Prostate gland (tissue), 2 donors: ENCODE measurements at regions not wholly inside any gene's neighbourhood (a gene's known extent, or its start where the extent isn't known, plus 50 kb on each side); places are given as distances from the start of the nearest gene placed in this dataset.

Source experiments
- DNase-seq: peaks from one replicate; pipeline ENCODE4 v3.0.0-alpha.2; 2019; ENCODE audit warnings: low spot score
- H3K27ac ChIP-seq, 2 donors: fragments of 200-600 bp; sonication (generic); 2 replicates each; pipeline ENCODE4 v1.5.1; 2017 to 2019
- H3K27me3 ChIP-seq: fragments of 200-600 bp; sonication (generic); replicated peaks from 2 replicates; pipeline ENCODE4 v1.5.1; 2019; ENCODE audit not compliant: insufficient read depth
- H3K36me3 ChIP-seq, 2 donors: fragments of 200-600 bp; sonication (generic); 1 replicate in 1 of 2; 2 replicates in 1 of 2; pipeline versions ENCODE4 v1.5.1 to v1.8.1; 2017 to 2019
- H3K4me1 ChIP-seq: fragments of 200-600 bp; sonication (generic); replicated peaks from 2 replicates; pipeline ENCODE4 v1.5.1; 2019
- H3K4me3 ChIP-seq, 2 donors: fragments of 200-600 bp; sonication (generic); 2 replicates each; pipeline ENCODE4 v1.5.1; 2017 to 2019
- H3K9me3 ChIP-seq: fragments of 200-600 bp; sonication (generic); 2 replicates; pipeline ENCODE4 v1.5.1; 2017
- CTCF ChIP-seq, 4 experiments: fragments of 200-600 bp in 2 of 4; fragments of 450-650 bp in 2 of 4; sonication (generic) in 2 of 4; IDR thresholded peaks; 1 replicate in 3 of 4; 2 replicates in 1 of 4; pipeline ENCODE4 v1.5.1; 2016 to 2019; ENCODE audit warnings: antibody characterized with exemption in 4 of 4, mild to moderate bottlenecking in 2 of 4, moderate library complexity in 2 of 4
- POLR2A ChIP-seq: fragments of 450-650 bp; IDR thresholded peaks from one replicate; pipeline ENCODE4 v1.6.1; 2016; ENCODE audit warnings: antibody characterized with exemption, mild to moderate bottlenecking
- POLR2AphosphoS5 ChIP-seq: sonication (generic); formaldehyde crosslinking; IDR thresholded peaks from one replicate; pipeline ENCODE4 v1.6.1; 2017; ENCODE audit warnings: antibody characterized with exemption
- WGBS: methylation state at CpG from one replicate; pipeline ENCODE4 v1.1.5; 2018; 5-methylcytosine and 5-hydroxymethylcytosine counted together
- intact Hi-C: fragments of 100-400 bp; cut with DNase I; formaldehyde crosslinking; loops from one replicate; pipeline ENCODE4 v1.14.2; 2022

GRCh38 chr17:36833279-36833678 is 104.0 kb upstream of the LHX1 start:
- no peaks in the 10 kb centered on the region for H3K9me3 ChIP-seq

DNA sequence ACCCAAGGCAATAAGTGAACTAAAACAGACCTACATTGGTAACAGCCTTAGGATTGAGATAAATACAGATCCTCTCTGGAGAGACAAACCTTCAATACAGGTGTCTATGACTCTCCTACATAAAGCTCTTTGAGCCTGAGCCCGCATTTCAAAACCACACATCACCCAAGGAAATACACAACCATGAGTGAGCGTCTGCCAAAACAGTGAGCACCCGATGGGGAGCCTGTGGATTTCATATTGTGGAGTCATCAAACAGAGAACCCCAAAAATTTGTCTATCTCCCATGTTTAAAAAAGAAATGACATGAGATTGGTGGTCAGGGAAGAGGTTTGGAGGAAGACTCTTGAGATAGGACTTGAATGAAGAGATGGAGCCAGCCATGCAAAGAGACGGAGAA is 102.2 kb upstream of the LHX1 start:
- Histone ChIP-seq H3K9me3 (no peaks in the 10 kb centered on the region), H3K36me3 (no peaks in the 10 kb centered on the region), H3K27ac (no peak overlapping the region), H3K4me3 (no peak overlapping the region), H3K4me1 (no peaks in the 10 kb centered on the region), H3K27me3 (no peaks in the 10 kb centered on the region)
- TF ChIP-seq POLR2AphosphoS5 (no peak), POLR2A (no peak), CTCF (IDR thresholded peaks at IDR 0.05) (no peak)
- intact Hi-C loops: no loop called here
- WGBS: 89% methylated on average over 4 of the region's 4 CpGs
- no peak for DNase-seq

More at GRCh38 chr17:36833279-36833678, 104.0 kb upstream of the LHX1 start:
- no peaks in the 10 kb centered on the region for H3K36me3 ChIP-seq
- no peak for DNase-seq
- no peaks in the 10 kb centered on the region for H3K4me1 ChIP-seq
- TF ChIP-seq POLR2AphosphoS5: no peak
- TF ChIP-seq CTCF (IDR thresholded peaks at IDR 0.05): no peak
- TF ChIP-seq POLR2A: no peak
- no peaks in the 10 kb centered on the region for H3K27me3 ChIP-seq
- whole genome bisulfite sequencing: 95% methylated on average over 1 of the region's 1 CpG
- intact Hi-C loops: no loop called here
- H3K27ac ChIP-seq: no peak overlapping the region
- no peak overlapping the region for H3K4me3 ChIP-seq

DNA sequence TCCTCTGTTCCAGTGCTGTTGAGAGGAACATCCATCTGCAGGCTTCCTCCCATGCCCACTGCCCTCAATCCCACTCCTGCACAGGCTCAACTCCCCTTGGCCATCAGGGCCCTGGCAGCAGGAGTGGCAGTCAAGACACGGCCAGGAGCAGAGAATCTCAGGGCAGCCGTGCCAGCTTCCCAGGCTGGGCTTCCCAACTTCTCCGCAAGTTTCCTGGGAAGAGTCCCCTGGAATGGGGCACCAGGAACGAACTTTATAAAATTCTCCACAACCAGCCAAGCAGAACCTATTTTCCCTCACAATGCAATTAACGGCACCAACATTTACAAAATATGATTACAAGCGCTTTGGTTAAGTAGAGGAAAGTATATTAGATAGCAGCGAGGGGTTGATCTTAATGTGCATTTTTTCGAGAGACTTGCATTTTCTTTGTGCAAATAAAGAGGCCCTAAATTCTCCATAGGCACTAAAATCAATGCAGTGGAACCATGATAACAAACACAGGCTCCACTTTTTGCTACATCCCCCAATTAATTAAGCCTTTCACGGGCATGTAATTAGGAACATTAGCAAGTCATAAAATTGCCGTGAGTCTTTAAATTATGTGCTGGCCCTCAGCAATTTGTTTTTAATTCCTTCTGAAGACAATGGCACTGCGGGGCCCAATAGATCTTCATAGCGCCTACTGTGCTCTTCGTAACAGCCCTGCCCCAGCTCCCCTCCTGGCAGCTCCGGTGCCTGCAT is 99.9 kb upstream of the LHX1 start:
- 44% methylated on average over 13 of the region's 14 CpGs for WGBS
- TF ChIP-seq POLR2A (no peak), POLR2AphosphoS5 (no peak), CTCF (IDR thresholded peaks at IDR 0.05) (no peak)
- Histone ChIP-seq H3K9me3 (no peaks in the 10 kb centered on the region), H3K4me1 (no peaks in the 10 kb centered on the region), H3K27me3 (peaks cover 4% of the 10 kb centered on the region), H3K36me3 (no peaks in the 10 kb centered on the region), H3K4me3 (no peak overlapping the region), H3K27ac (no peak overlapping the region)
- DNase-seq: no peak
- intact Hi-C loops: no loop called here

DNA sequence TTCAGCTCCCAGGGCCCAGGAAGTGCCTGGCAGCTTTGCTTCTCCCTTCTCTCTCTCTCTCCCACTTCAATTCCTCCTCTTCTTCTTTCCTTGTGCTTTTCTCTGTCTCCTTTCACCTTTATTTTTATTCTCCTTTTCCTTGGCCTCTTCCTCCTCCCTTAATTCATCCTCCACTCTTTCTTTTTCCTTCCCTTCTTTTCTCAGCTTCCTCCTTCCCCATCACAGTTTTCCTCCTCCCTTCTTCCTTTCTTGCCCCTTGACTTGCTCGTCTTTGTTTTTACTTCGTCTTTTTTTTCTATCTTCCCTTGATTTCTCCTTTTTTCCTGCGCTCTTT is 99.4 kb upstream of the LHX1 start:
- no peaks in the 10 kb centered on the region for H3K36me3 ChIP-seq
- peaks cover 4% of the 10 kb centered on the region for H3K27me3 ChIP-seq

More for the DNA sequence above, 99.4 kb upstream of the LHX1 start:
- H3K9me3 ChIP-seq: no peaks in the 10 kb centered on the region
- H3K4me1 ChIP-seq: no peaks in the 10 kb centered on the region
- TF ChIP-seq POLR2AphosphoS5: no peak
- TF ChIP-seq CTCF (IDR thresholded peaks at IDR 0.05): no peak
- no peak for TF ChIP-seq POLR2A
- 67% methylated on average over 3 of the region's 3 CpGs for WGBS
- H3K4me3 ChIP-seq: no peak overlapping the region
- intact Hi-C loops: no loop called here
- no peak overlapping the region for H3K27ac ChIP-seq
- no peak for DNase-seq
